Testis (tissue), 2 donors: ENCODE measurements at regions not wholly inside any gene's neighbourhood (a gene's known extent, or its start where the extent isn't known, plus 50 kb on each side); places are given as distances from the start of the nearest gene placed in this dataset.

ENCODE experiments used
- DNase-seq: peaks from one replicate; pipeline ENCODE4 v3.0.0-alpha.2; 2019
- H3K27ac ChIP-seq, 2 donors: fragments of 200-600 bp; sonication (generic); one replicate each; pipeline ENCODE4 v1.5.1; 2019
- H3K27me3 ChIP-seq: fragments of 200-600 bp; sonication (generic); one replicate; pipeline ENCODE4 v1.5.1; 2019
- H3K36me3 ChIP-seq: fragments of 200-600 bp; sonication (generic); one replicate; pipeline ENCODE4 v1.5.1; 2017; ENCODE audit warnings: low read depth; ENCODE audit errors: missing control alignments
- H3K4me1 ChIP-seq: fragments of 200-600 bp; sonication (generic); one replicate; pipeline ENCODE4 v1.5.1; 2019
- H3K4me3 ChIP-seq, 2 donors: fragments of 200-600 bp; sonication (generic); one replicate each; pipeline ENCODE4 v1.5.1; 2017 to 2019
- H3K9me3 ChIP-seq: fragments of 200-600 bp; sonication (generic); one replicate; pipeline ENCODE4 v1.5.1; 2017
- POLR2A ChIP-seq: fragments of 450-650 bp; IDR thresholded peaks from one replicate; pipeline ENCODE4 v1.6.1; 2017; ENCODE audit warnings: antibody characterized with exemption, mild to moderate bottlenecking, moderate library complexity
- WGBS, 2 donors: methylation state at CpG; one replicate each; pipeline ENCODE4 v1.1.5; 2018; 5-methylcytosine and 5-hydroxymethylcytosine counted together
- intact Hi-C: fragments of 100-400 bp; cut with DNase I; formaldehyde crosslinking; loops from one replicate; pipeline ENCODE4 v1.15.1; 2023; ENCODE audit warnings: low total_unique reads
- TF ChIP-seq, protein P1 (sequence below), 3 experiments: fragments of 450-650 bp in 2 of 3; fragments of 200-600 bp in 1 of 3; sonication (generic) in 1 of 3; IDR thresholded peaks; one replicate each; pipeline ENCODE4 v1.5.1; 2016 to 2019; ENCODE audit warnings: antibody characterized with exemption in 3 of 3, mild to moderate bottlenecking in 2 of 3, moderate library complexity in 1 of 3

DNA sequence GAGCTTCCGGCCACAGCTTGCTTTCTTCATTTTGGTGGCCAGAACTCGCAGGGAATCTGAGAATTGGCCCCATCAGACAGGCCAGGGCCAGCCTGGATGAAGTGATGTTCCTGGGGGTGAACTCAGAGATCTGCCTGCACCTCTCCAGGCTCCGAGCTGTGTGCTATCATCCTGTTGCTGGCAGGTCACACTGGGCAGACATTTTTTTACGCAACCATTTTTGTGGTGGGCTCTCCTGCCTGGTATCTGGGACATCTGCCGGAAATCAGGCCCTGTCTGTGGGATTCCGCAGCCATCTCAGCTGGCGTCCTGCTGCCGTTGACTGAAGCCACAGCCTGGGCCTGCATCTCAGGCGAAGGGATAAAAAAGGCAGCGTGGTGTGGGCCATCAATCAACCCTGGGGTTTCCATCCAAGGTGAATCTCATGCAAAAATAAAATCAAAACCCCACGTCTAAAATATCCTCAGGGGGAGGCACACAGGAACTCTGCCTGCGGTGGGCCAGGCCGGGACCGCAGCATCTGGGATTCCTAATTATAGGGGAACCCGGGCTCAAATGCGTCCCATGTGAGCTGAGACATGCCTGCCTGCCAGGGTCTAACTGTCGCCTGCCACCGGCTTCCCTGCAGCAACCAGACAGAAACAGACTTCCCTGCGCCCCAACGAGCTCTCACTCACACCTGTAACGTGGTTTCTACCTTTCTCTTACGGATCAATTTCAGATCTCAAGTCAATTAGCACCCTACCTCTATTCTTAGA, 174.3 kb downstream of the SYK start:
- intact Hi-C loops, result no loop called here
- DNase-seq, result no peak
- Histone ChIP-seq H3K9me3 (no peaks in the 10 kb centered on the region), H3K36me3 (no peaks in the 10 kb centered on the region), H3K27ac (no peak overlapping the region), H3K27me3 (no peaks in the 10 kb centered on the region), H3K4me3 (no peak overlapping the region), H3K4me1 (no peaks in the 10 kb centered on the region)
- TF ChIP-seq, protein P1, sequence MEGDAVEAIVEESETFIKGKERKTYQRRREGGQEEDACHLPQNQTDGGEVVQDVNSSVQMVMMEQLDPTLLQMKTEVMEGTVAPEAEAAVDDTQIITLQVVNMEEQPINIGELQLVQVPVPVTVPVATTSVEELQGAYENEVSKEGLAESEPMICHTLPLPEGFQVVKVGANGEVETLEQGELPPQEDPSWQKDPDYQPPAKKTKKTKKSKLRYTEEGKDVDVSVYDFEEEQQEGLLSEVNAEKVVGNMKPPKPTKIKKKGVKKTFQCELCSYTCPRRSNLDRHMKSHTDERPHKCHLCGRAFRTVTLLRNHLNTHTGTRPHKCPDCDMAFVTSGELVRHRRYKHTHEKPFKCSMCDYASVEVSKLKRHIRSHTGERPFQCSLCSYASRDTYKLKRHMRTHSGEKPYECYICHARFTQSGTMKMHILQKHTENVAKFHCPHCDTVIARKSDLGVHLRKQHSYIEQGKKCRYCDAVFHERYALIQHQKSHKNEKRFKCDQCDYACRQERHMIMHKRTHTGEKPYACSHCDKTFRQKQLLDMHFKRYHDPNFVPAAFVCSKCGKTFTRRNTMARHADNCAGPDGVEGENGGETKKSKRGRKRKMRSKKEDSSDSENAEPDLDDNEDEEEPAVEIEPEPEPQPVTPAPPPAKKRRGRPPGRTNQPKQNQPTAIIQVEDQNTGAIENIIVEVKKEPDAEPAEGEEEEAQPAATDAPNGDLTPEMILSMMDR (IDR thresholded peaks at IDR 0.05), result no peak
- no peak for TF ChIP-seq POLR2A
- WGBS, 2 donors, result 89 to 92% methylated on average over 16 to 22 of the region's 22 CpGs

DNA sequence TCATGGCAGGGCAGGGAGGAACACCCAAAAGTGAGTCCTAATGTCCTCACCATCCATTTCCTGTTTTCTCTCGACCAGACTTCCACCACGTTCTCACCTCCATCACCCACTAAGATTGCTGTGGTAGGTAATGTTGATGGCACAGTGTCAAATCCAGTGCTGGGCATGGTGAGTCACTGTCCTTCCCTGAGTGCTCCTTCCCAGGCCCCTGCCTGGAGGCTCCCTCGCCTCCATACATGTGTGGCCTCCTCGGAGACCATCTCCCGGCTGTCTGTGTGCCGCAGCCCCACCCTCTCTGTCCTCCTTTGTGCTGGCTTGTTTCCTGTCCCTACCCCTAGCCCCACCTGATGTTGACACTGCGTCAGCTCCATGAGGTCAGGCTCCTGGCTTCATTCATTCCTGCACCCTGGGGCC, 177.5 kb downstream of the SYK start:
- TF ChIP-seq, protein P1 (IDR thresholded peaks at IDR 0.05), result no peak
- no peak for TF ChIP-seq POLR2A
- DNase-seq, result no peak
- no peaks in the 10 kb centered on the region for H3K27me3 ChIP-seq

DNA sequence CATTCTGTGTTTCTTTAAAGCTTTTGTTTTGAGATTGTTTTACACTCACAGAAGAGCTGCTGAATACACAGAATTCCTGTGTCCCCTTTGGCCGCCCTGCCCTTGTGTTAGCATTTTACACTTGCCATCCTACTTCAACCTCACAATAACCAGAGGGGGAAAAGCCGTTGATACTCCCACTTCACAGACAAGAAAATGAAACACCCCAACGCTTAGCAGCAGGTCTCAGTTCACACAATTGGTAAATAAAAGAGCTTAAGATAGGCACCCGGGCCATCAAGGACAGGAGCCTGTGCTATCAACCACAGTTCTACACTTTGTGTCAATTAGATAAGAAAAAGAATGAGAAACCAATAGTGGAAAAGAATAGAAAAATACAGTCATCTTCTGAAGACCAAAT, 178.0 kb downstream of the SYK start:
- H3K9me3 ChIP-seq, result no peaks in the 10 kb centered on the region
- H3K4me3 ChIP-seq, result no peak overlapping the region
- intact Hi-C loops, result no loop called here
- H3K27me3 ChIP-seq, result no peaks in the 10 kb centered on the region
- no peak for DNase-seq
- H3K27ac ChIP-seq, result no peak overlapping the region
- no peaks in the 10 kb centered on the region for H3K4me1 ChIP-seq
- WGBS, 2 donors, result 55 to 62% methylated on average over 4 of the region's 4 CpGs
- TF ChIP-seq POLR2A, result no peak
- TF ChIP-seq, protein P1 (IDR thresholded peaks at IDR 0.05), result no peak
- no peaks in the 10 kb centered on the region for H3K36me3 ChIP-seq

More for the DNA sequence above, 177.5 kb downstream of the SYK start:
- intact Hi-C loops, result no loop called here
- H3K36me3 ChIP-seq, result no peaks in the 10 kb centered on the region
- no peak overlapping the region for H3K27ac ChIP-seq
- H3K4me3 ChIP-seq, result no peak overlapping the region
- WGBS, 2 donors, result 91% methylated on average over 7 of the region's 7 CpGs
- H3K4me1 ChIP-seq, result no peaks in the 10 kb centered on the region
- no peaks in the 10 kb centered on the region for H3K9me3 ChIP-seq

DNA sequence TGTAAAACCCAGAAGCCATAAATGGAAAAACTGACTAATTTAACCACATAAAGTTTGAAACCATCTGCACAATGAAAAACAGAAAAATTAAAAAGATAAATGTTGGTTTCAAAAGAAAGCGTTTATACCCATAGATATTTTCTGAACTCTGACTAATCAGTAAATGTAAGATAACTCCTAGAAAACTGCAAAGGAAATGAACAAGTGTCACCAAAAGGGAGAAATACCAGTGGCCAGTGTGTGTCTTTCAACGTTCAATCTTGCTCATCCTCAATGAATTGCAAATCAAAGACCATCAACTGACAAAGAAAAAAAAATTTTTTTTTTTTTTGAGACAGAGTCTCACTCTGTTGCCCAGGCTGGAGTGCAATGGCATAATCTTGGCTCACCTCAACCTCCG, 180.1 kb downstream of the SYK start:
- 91 to 94% methylated on average over 3 of the region's 3 CpGs for WGBS, 2 donors
- no peaks in the 10 kb centered on the region for H3K4me1 ChIP-seq
- no peak overlapping the region for H3K4me3 ChIP-seq
- no peaks in the 10 kb centered on the region for H3K27me3 ChIP-seq
- H3K9me3 ChIP-seq, result no peaks in the 10 kb centered on the region
- TF ChIP-seq, protein P1 (IDR thresholded peaks at IDR 0.05), result no peak
- TF ChIP-seq POLR2A, result no peak
- no peak overlapping the region for H3K27ac ChIP-seq
- H3K36me3 ChIP-seq, result no peaks in the 10 kb centered on the region
- intact Hi-C loops, result no loop called here
- no peak for DNase-seq

DNA sequence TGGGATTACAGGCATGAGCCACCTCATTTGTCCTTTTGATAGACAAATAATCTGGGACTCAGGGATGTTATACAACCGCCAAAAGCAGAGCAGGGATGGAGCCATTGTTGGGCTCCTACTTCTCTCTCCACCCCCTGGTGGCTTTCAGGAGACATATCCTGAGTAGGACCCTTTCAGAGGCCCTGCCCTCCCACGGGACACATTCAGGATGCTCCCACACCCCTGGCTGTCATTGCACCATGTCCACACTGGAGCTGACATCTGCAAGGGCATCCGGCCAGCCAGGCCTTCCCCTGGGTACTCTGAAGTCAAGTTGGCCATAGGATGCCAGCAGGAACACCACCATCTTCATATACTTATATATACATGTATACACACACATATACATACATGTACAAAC, 181.8 kb downstream of the SYK start:
- TF ChIP-seq, protein P1 (IDR thresholded peaks at IDR 0.05), result no peak
- no peak for TF ChIP-seq POLR2A
- 81 to 93% methylated on average over 3 of the region's 3 CpGs for WGBS, 2 donors
- Histone ChIP-seq H3K27ac (no peak overlapping the region), H3K27me3 (no peaks in the 10 kb centered on the region), H3K9me3 (no peaks in the 10 kb centered on the region), H3K4me1 (no peaks in the 10 kb centered on the region), H3K4me3 (no peak overlapping the region), H3K36me3 (no peaks in the 10 kb centered on the region)
- intact Hi-C loops, result no loop called here
- DNase-seq, result no peak
